ENCODE measurements at regions not wholly inside any gene's neighbourhood (a gene's known extent, or its start where the extent isn't known, plus 50 kb on each side); places are given as distances from the start of the nearest gene placed in this dataset.

DNA sequence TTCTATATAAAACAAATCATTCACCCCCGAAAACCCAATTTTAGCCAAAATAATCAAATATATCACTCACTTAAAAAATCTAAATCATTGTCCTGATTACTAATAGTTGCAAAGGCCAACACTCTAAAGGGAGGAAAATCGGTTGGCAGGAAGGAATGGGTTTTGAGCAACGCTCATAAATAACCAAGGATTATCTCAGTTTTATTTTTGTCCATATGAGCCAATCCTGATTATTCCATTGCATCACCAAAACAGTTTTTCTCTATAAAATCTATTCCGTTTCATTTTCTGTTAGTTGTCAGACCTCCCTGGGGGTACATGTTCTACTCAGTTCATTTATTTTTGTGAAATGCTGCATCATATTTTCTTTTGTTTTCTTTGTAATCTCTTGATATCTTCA lies 174.1 kb downstream of the LRATD1 start:
- H3K27ac ChIP-seq, result no peak overlapping the region
- H3K36me3 ChIP-seq (ENCODE audit: control insufficient read depth, insufficient read depth, low read length), result no peaks in the 10 kb centered on the region
- no peak overlapping the region for H2AFZ ChIP-seq
- H3K4me3 ChIP-seq (ENCODE audit: low read depth, low read length), result no peak overlapping the region
- TF ChIP-seq CTCF (IDR thresholded peaks at IDR 0.05), result no peak
- no peaks in the 10 kb centered on the region for H3K4me1 ChIP-seq
- H3K9ac ChIP-seq, result no peak overlapping the region
- no peak overlapping the region for H3K4me2 ChIP-seq (ENCODE audit: low read length)
- H3K27me3 ChIP-seq (ENCODE audit: control insufficient read depth, insufficient read depth, low read length), result no peaks in the 10 kb centered on the region
- H3K9me3 ChIP-seq (ENCODE audit: control insufficient read depth, low read length), result no peaks in the 10 kb centered on the region
- no peaks in the 10 kb centered on the region for H3K79me2 ChIP-seq

DNA sequence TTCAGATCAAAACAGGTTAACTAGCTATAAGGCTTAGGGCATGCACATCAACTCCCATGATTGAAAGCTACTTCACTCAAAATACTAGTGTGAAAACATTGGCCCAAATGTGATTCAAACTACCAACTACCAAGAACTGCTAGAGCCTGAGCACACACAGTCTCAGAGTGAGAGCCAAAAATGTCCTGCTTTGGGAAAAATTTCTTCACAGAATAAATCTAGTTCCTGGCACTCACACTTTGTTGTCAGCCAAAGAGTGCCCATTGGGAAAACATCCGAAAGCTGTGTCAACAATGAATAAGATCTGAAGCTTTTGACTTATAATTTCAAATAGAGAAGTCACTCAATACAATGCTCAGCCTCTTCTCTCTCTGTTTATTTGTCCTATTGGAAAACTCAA lies 182.7 kb downstream of the LRATD1 start:
- Histone ChIP-seq H3K4me1 (no peaks in the 10 kb centered on the region), H3K9me3 (ENCODE audit: control insufficient read depth, low read length) (no peaks in the 10 kb centered on the region), H3K36me3 (ENCODE audit: control insufficient read depth, insufficient read depth, low read length) (no peaks in the 10 kb centered on the region), H3K27me3 (ENCODE audit: control insufficient read depth, insufficient read depth, low read length) (no peaks in the 10 kb centered on the region), H3K4me2 (ENCODE audit: low read length) (no peak overlapping the region), H2AFZ (no peak overlapping the region), H3K9ac (no peak overlapping the region), H3K79me2 (no peaks in the 10 kb centered on the region), H3K27ac (no peak overlapping the region), H3K4me3 (ENCODE audit: low read depth, low read length) (no peak overlapping the region)
- TF ChIP-seq CTCF (IDR thresholded peaks at IDR 0.05), result no peak

GRCh38 chr2:14816069-14817060 lies 183.8 kb downstream of the LRATD1 start:
- Histone ChIP-seq H3K4me1 (no peaks in the 10 kb centered on the region), H3K9me3 (ENCODE audit: control insufficient read depth, low read length) (no peaks in the 10 kb centered on the region), H3K4me3 (ENCODE audit: low read depth, low read length) (no peak overlapping the region), H3K79me2 (no peaks in the 10 kb centered on the region), H3K27ac (no peak overlapping the region), H3K9ac (no peak overlapping the region), H3K36me3 (ENCODE audit: control insufficient read depth, insufficient read depth, low read length) (no peaks in the 10 kb centered on the region), H3K27me3 (ENCODE audit: control insufficient read depth, insufficient read depth, low read length) (no peaks in the 10 kb centered on the region), H3K4me2 (ENCODE audit: low read length) (no peak overlapping the region), H2AFZ (no peak overlapping the region)
- no peak for TF ChIP-seq CTCF (IDR thresholded peaks at IDR 0.05)

GRCh38 chr2:14817848-14818247 lies 185.3 kb downstream of the LRATD1 start:
- no peaks in the 10 kb centered on the region for H3K79me2 ChIP-seq
- H3K9me3 ChIP-seq (ENCODE audit: control insufficient read depth, low read length), result no peaks in the 10 kb centered on the region
- H3K4me3 ChIP-seq (ENCODE audit: low read depth, low read length), result no peak overlapping the region
- no peak overlapping the region for H3K27ac ChIP-seq
- no peak overlapping the region for H2AFZ ChIP-seq
- H3K36me3 ChIP-seq (ENCODE audit: control insufficient read depth, insufficient read depth, low read length), result no peaks in the 10 kb centered on the region
- H3K4me2 ChIP-seq (ENCODE audit: low read length), result no peak overlapping the region
- H3K27me3 ChIP-seq (ENCODE audit: control insufficient read depth, insufficient read depth, low read length), result no peaks in the 10 kb centered on the region
- no peak overlapping the region for H3K9ac ChIP-seq
- TF ChIP-seq CTCF (IDR thresholded peaks at IDR 0.05), result no peak
- H3K4me1 ChIP-seq, result no peaks in the 10 kb centered on the region

GRCh38 chr2:14826518-14826917 lies 194.0 kb downstream of the LRATD1 start:
- H3K4me2 ChIP-seq (ENCODE audit: low read length), result no peak overlapping the region
- no peaks in the 10 kb centered on the region for H3K9me3 ChIP-seq (ENCODE audit: control insufficient read depth, low read length)
- H3K79me2 ChIP-seq, result no peaks in the 10 kb centered on the region
- H3K27me3 ChIP-seq (ENCODE audit: control insufficient read depth, insufficient read depth, low read length), result no peaks in the 10 kb centered on the region
- TF ChIP-seq CTCF (IDR thresholded peaks at IDR 0.05), result no peak
- no peak overlapping the region for H3K27ac ChIP-seq
- no peak overlapping the region for H2AFZ ChIP-seq
- no peak overlapping the region for H3K4me3 ChIP-seq (ENCODE audit: low read depth, low read length)
- no peaks in the 10 kb centered on the region for H3K36me3 ChIP-seq (ENCODE audit: control insufficient read depth, insufficient read depth, low read length)
- H3K9ac ChIP-seq, result no peak overlapping the region
- no peaks in the 10 kb centered on the region for H3K4me1 ChIP-seq

All from parathyroid adenoma (tissue), 2 donors.